Mesodermal cell (in vitro differentiated cells): ENCODE measurements at regions not wholly inside any gene's neighbourhood (a gene's known extent, or its start where the extent isn't known, plus 50 kb on each side); places are given as distances from the start of the nearest gene placed in this dataset.

Experiments
- H3K27ac ChIP-seq: 2 replicates; pipeline ENCODE4 v1.7.0; 2013; ENCODE audit warnings: mild to moderate bottlenecking, low read depth, low read length, moderate library complexity; ENCODE audit not compliant: severe bottlenecking
- H3K36me3 ChIP-seq: 2 replicates; pipeline ENCODE4 v1.7.1; 2013; ENCODE audit warnings: mild to moderate bottlenecking, low read length, moderate library complexity; ENCODE audit not compliant: control insufficient read depth, insufficient read depth
- H3K4me1 ChIP-seq: one replicate; pipeline ENCODE4 v1.7.1; 2013; ENCODE audit warnings: mild to moderate bottlenecking, low read length; ENCODE audit not compliant: insufficient read depth, control insufficient read depth, poor library complexity, severe bottlenecking
- H3K4me3 ChIP-seq: 2 replicates; pipeline ENCODE4 v1.7.0; 2013; ENCODE audit warnings: low read length, control low read depth, mild to moderate bottlenecking; ENCODE audit not compliant: insufficient read depth, poor library complexity, severe bottlenecking; ENCODE audit errors: extremely low read depth
- H3K9me3 ChIP-seq: 2 replicates; pipeline ENCODE4 v1.7.1; 2013; ENCODE audit warnings: mild to moderate bottlenecking, low read length, moderate library complexity; ENCODE audit not compliant: control insufficient read depth
- WGBS, 2 experiments: methylation state at CpG; one replicate each; pipeline ENCODE4 v1.1.5; 2013; ENCODE audit warnings: missing lambda C conversion rate in 2 of 2; ENCODE audit not compliant: insufficient coverage in 2 of 2; 5-methylcytosine and 5-hydroxymethylcytosine counted together

DNA sequence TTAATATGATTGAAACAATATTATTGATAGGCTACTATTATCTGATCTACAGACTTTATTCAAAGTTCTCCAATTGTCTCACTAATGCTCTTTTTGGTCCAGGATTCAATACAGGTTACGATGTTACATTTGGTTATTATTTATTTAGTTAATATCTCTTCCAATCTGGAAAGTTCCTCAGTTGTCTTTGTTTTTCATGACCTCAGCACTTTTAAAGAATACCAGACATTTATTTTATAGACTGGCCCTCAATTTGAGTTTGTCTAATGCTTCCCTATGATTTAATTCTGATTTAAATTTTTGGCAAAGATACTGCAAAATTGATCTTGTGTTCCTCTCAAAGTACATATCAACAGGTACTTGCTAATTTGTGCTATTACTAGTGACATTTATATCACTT, 937.4 kb downstream of the KCNMA1 start:
- Histone ChIP-seq H3K9me3 (no peaks in the 10 kb centered on the region), H3K36me3 (no peaks in the 10 kb centered on the region), H3K4me1 (no peaks in the 10 kb centered on the region), H3K27ac (no peak overlapping the region), H3K4me3 (no peak overlapping the region)
- WGBS, 2 experiments, result no CpG with 5 or more reads among the region's 1 CpG

DNA sequence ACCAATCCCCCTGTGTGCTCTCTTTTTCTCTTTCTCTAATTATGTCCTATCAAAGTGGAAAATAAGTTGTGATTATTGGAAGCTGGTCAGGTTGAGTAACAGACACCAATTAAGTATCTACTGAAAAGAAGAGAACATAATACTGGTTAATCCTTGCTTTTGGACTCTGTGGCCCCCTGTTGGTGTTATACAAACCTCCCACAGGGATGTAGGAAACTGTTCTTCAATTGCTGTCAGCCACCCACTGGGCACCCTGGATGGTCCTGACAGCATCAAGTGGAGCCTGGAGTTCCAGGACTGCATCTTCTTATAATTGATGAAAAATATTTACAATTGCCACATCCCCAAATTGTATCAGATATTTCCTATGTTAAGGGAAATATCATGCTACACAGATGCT, 939.7 kb downstream of the KCNMA1 start:
- Histone ChIP-seq H3K9me3 (no peaks in the 10 kb centered on the region), H3K27ac (no peak overlapping the region), H3K4me1 (no peaks in the 10 kb centered on the region), H3K4me3 (no peak overlapping the region), H3K36me3 (no peaks in the 10 kb centered on the region)

DNA sequence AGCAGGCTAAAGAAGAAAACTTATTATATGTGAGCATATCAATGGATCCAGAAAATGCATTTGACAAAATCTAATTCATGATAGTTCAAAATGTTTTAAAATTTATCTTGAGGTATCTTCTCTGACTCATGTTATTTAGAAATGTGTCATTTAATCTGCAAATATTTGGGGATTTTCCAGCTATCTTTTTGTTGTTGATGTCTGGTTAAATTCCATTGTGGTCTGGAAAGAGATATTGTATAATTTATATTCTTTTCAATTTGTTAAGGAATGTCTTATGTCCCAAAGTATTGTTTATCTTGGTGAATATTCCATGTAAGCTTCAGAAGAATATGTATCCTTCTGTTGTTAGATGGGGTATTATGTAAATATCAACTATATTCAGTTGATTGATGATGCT, 942.5 kb downstream of the KCNMA1 start:
- no peaks in the 10 kb centered on the region for H3K36me3 ChIP-seq
- H3K4me1 ChIP-seq, result no peaks in the 10 kb centered on the region
- H3K4me3 ChIP-seq, result no peak overlapping the region
- no peak overlapping the region for H3K27ac ChIP-seq
- H3K9me3 ChIP-seq, result peaks cover 9% of the 10 kb centered on the region

DNA sequence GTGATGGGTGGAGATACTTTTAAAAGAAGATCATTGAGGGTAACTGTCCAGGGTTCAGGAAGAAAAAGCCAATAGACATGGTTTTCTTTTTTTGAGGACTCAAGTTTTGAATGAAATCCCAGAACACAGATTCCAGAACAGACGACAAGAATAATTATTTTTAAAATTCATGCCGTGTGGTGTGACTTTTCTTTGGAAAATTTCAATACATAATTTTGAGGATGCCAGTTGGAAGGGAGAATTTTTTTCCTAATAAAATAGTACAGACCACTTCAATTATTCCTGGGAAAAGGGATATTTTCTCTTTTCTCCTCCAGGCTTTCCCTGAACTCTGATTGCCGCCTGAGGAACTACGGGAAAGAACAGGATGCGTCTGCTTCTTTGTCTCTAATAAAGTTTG, 951.4 kb downstream of the KCNMA1 start:
- WGBS, 2 experiments, result 79 to 93% methylated on average over 3 of the region's 5 CpGs

DNA sequence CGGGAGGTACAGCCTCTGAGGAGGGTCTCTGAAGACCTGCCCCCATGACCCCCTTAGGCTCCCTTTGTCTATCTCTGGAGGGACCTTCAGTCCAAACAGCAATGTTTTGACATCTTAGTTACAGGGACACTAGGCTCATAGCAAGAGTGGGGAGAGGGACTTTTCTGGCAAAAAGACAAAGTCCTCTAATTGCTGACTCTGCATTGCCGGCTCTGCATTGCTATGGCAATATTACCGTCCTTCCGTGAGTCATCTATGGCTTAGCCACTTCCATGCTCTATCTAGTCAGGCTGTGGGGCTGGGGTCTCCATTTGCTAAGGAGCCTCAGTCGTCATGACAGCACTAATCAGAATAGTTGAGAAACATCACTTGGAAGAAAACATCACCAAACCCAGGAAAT, 952.6 kb downstream of the KCNMA1 start:
- no peaks in the 10 kb centered on the region for H3K36me3 ChIP-seq
- H3K4me1 ChIP-seq, result no peaks in the 10 kb centered on the region
- H3K9me3 ChIP-seq, result no peaks in the 10 kb centered on the region
- WGBS, 2 experiments, result 83 to 95% methylated on average over 4 to 5 of the region's 5 CpGs
- H3K27ac ChIP-seq, result no peak overlapping the region
- H3K4me3 ChIP-seq, result no peak overlapping the region

More for the DNA sequence above, 951.4 kb downstream of the KCNMA1 start:
- H3K4me3 ChIP-seq, result no peak overlapping the region
- H3K9me3 ChIP-seq, result peaks cover 7% of the 10 kb centered on the region
- no peaks in the 10 kb centered on the region for H3K36me3 ChIP-seq
- no peaks in the 10 kb centered on the region for H3K4me1 ChIP-seq
- H3K27ac ChIP-seq, result no peak overlapping the region

DNA sequence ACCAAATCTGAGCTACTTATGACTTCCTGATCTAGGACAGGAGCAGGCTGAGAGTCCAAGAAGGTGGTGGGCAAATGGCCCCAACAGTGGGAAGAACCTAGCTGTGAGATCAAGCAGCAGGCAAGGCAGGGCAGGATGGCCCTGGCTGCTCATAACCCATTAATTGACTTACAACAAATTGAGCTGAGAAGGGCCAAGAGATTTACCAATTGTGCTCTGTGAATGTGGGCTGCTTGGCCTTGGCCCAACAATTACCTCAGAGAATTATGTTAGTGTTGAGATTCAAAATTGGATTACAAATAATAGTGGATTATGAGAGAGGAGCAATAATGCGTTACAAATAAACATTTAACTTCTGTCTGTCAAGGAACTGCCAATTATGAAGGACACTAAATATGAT, 956.5 kb downstream of the KCNMA1 start:
- no peak overlapping the region for H3K4me3 ChIP-seq
- H3K4me1 ChIP-seq, result no peaks in the 10 kb centered on the region
- no peaks in the 10 kb centered on the region for H3K9me3 ChIP-seq
- H3K27ac ChIP-seq, result no peak overlapping the region
- WGBS, 2 experiments, result no CpG with 5 or more reads among the region's 1 CpG
- no peaks in the 10 kb centered on the region for H3K36me3 ChIP-seq

DNA sequence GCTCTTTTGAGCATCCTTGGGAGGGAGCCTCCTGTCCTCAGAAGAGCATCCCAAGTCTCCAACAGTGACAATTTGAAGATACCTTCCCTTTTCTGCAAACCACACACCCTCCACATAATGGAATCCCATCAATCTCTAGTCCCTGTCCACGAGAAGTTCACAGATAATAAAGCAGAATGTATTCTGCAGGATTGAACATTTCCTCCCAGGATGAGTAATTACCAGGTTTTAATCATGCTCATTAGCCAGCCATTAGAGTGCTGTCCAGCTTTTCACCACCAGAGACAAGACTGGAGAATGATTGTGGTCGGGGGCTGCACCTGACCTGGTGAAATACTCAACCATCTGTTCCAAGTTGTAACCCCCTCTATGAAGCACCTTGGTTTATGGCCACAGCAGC, 958.6 kb downstream of the KCNMA1 start:
- no peaks in the 10 kb centered on the region for H3K36me3 ChIP-seq
- H3K4me1 ChIP-seq, result no peaks in the 10 kb centered on the region
- no peak overlapping the region for H3K27ac ChIP-seq
- H3K9me3 ChIP-seq, result no peaks in the 10 kb centered on the region
- 58 to 88% methylated on average over 1 to 2 of the region's 2 CpGs for WGBS, 2 experiments
- no peak overlapping the region for H3K4me3 ChIP-seq

DNA sequence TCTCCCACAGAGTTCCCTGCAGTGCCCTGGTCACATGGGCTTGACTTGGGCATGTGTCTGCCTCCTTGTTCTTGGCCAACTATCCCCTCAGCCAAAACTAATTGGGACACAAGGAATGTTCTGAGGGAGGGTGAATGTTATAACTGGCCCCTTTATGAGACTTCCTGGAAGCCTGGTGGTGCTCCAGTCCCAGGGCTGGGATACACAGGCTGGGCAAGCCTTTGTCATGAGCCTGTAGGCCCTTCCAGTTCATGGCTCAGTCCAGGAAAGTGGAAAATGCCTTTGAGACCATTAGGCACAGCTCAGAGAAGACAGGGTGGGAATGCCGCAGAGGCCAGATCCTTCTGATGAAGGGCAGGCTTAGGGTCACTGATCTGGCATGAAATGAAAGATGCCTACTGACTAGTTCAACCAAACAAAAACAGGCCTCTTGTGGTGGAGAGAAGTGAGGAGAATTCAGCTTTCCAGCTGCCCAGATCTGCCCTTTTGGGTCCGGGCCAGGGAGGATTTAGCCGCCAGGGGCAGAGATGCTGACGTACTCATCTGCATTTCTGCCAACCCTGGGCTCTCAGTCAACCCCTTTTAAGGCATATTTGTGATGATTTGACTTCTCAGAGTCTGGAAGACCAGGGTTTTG, 961.5 kb downstream of the KCNMA1 start:
- no peaks in the 10 kb centered on the region for H3K36me3 ChIP-seq
- H3K4me3 ChIP-seq, result no peak overlapping the region
- 95 to 100% methylated on average over 2 to 3 of the region's 4 CpGs for WGBS, 2 experiments
- no peak overlapping the region for H3K27ac ChIP-seq
- H3K9me3 ChIP-seq, result no peaks in the 10 kb centered on the region
- no peaks in the 10 kb centered on the region for H3K4me1 ChIP-seq

DNA sequence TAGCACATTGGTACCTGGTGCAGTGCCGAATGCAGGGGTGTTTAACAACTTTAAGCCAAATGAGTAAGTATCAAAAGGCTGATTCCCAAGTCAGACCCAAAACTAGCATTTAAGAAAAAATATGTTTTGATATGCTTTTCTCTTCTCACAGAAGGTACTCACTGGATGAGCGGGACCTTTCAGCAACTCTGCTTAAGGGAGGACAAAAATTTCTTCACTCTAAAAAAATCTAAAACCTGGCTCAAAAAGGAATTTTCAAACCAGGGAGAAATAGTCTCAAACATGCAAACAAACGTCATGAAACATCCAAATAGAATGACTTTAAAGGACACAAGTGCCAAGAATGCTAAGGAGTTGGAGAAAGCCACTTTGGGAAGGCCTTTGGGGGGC, 962.1 kb downstream of the KCNMA1 start:
- 75% methylated on average over 1 of the region's 3 CpGs; no CpG with 5 or more reads in 1 of the 2 experiments for whole genome bisulfite sequencing, 2 experiments

DNA sequence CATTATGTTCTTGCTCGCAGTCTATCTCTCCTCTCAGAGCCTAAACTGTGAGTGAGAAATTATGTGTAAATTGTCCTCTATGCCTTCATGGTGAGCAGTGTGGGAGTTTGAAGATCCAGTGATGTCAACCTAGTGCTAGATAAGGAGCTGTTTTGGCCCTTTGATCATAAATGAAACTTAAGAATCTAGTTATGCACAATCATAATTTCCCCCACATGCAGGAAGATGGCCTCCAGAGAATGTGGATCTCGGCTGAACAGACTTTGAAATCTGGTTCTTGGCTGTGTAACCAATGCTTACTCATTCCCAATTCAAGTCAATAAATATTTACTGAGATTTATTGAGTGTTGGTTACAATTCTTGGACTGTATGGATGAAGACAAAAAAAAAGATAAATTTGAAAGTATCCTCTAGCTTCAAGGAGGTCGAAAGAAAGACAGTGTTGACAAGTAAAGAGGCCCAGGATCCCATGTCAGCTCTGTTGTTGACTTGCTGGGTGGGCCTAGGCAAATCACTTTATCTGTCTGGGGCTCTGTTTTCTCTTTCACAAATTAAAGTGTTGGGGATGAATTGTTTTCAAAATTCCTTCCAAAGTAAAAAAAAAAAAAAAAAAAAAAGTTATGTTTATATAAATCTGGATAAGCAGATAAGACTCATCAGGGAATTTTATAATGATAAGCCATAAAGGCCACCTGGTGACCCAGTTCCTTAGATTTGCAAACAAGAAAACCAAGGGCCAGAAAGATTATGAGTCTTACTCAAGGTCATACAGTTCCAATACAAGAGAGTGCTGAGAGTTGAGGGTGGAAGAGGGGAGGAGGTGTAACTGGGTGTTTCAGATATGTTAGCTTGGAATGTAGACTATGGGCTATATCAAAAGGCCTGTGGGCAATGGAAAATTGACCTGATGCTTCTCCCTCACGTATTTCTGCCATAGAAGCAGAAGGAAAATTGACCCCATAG, 969.9 kb downstream of the KCNMA1 start:
- WGBS, 2 experiments, result 86 to 100% methylated on average over 2 of the region's 4 CpGs
- Histone ChIP-seq H3K4me1 (no peaks in the 10 kb centered on the region), H3K27ac (no peak overlapping the region), H3K36me3 (no peaks in the 10 kb centered on the region), H3K9me3 (peaks cover 4% of the 10 kb centered on the region), H3K4me3 (no peak overlapping the region)

More for the DNA sequence above, 962.1 kb downstream of the KCNMA1 start:
- Histone ChIP-seq H3K27ac (no peak overlapping the region), H3K36me3 (no peaks in the 10 kb centered on the region), H3K9me3 (no peaks in the 10 kb centered on the region), H3K4me3 (no peak overlapping the region), H3K4me1 (no peaks in the 10 kb centered on the region)

DNA sequence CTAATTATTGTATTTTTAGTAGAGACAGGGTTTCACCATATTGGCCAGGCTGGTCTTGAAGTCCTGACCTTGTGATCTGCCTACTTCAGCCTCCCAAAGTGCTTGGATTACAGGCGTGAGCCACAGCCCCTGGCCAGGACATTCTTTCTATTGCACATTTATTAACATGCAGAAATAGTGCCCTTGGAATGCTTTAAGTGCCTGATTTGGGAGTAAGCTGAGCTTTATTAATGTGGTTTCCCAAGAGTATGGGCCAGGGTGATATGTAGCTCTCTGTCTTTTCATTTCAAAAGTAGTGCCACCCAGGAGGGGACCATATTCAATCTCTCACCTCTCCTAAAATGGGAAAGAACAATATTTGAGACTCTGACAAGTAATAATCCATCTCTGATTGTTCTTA, 970.7 kb downstream of the KCNMA1 start:
- H3K36me3 ChIP-seq, result no peaks in the 10 kb centered on the region
- WGBS, 2 experiments, result no CpG with 5 or more reads among the region's 1 CpG
- H3K4me1 ChIP-seq, result no peaks in the 10 kb centered on the region
- no peak overlapping the region for H3K27ac ChIP-seq
- H3K4me3 ChIP-seq, result no peak overlapping the region
- H3K9me3 ChIP-seq, result peaks cover 4% of the 10 kb centered on the region
